Ovary (tissue), 3 donors: ENCODE measurements at regions not wholly inside any gene's neighbourhood (a gene's known extent, or its start where the extent isn't known, plus 50 kb on each side); places are given as distances from the start of the nearest gene placed in this dataset.

Experiments
- POLR2A ChIP-seq: fragments of 450-650 bp; IDR thresholded peaks from one replicate; pipeline ENCODE4 v1.6.1; 2017; ENCODE audit warnings: antibody characterized with exemption, mild to moderate bottlenecking, moderate library complexity
- TF ChIP-seq, protein P1 (sequence below), 3 donors: fragments of 450-650 bp in 2 of 3; fragments of 200-600 bp in 1 of 3; IDR thresholded peaks; one replicate each; pipeline versions ENCODE4 v1.5.1 to v1.8.0; 2016 to 2022; ENCODE audit warnings: antibody characterized with exemption in 3 of 3, mild to moderate bottlenecking in 1 of 3
- donor health status: DM: no; HTN: no; CAD: no.

DNA sequence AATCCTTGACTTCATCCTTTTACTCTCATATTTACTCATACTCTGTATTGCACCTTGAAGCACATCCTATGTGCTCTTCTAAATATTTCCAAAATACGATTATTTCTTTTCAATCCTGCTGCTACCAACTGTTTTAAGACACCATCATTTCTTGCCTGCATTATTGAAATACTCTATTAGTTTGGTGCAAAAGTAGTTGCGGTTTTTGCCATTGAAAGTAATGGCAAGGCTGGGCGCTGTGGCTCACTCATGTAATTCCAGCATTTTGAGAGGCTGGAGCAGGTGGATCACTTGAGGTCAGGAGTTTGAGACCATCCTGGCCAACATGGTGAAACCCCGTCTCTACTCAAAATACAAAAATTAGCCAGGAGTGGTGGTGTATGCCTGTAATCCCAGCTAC is 412.5 kb downstream of the KCNH5 start:
- TF ChIP-seq POLR2A, result no peak
- TF ChIP-seq, protein P1, sequence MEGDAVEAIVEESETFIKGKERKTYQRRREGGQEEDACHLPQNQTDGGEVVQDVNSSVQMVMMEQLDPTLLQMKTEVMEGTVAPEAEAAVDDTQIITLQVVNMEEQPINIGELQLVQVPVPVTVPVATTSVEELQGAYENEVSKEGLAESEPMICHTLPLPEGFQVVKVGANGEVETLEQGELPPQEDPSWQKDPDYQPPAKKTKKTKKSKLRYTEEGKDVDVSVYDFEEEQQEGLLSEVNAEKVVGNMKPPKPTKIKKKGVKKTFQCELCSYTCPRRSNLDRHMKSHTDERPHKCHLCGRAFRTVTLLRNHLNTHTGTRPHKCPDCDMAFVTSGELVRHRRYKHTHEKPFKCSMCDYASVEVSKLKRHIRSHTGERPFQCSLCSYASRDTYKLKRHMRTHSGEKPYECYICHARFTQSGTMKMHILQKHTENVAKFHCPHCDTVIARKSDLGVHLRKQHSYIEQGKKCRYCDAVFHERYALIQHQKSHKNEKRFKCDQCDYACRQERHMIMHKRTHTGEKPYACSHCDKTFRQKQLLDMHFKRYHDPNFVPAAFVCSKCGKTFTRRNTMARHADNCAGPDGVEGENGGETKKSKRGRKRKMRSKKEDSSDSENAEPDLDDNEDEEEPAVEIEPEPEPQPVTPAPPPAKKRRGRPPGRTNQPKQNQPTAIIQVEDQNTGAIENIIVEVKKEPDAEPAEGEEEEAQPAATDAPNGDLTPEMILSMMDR (IDR thresholded peaks at IDR 0.05), result no peak
